Fibroblast of lung (primary cell): ENCODE measurements at regions not wholly inside any gene's neighbourhood (a gene's known extent, or its start where the extent isn't known, plus 50 kb on each side); places are given as distances from the start of the nearest gene placed in this dataset.
A peak's percentile ranks its signal among the peaks of the same experiment; 100 is the strongest.
"Not testable (repeated sequence)": the region's sequence is repeated elsewhere in the genome, so short reads cannot be mapped to it uniquely, and the experiment has no call there.

Experiments
- DNase-seq, 2 donors: peaks; one replicate each; pipeline versions ENCODE4 v3.0.0 to v3.0.0-alpha.2; 2010; ENCODE audit warnings: low read depth in 2 of 2
- H2AFZ ChIP-seq: 2 replicates; pipeline ENCODE4 v1.5.1; 2012; ENCODE audit warnings: low read length, control low read depth, inconsistent platforms
- H3K27ac ChIP-seq: 2 replicates; pipeline ENCODE4 v1.5.1; 2011; ENCODE audit warnings: low read length, control low read depth; ENCODE audit not compliant: insufficient read depth
- H3K27me3 ChIP-seq: 2 replicates; pipeline ENCODE4 v1.5.1; 2011; ENCODE audit warnings: mild to moderate bottlenecking, low read length; ENCODE audit not compliant: control insufficient read depth, insufficient read depth
- H3K36me3 ChIP-seq: 2 replicates; pipeline ENCODE4 v1.5.1; 2011; ENCODE audit warnings: low read length; ENCODE audit not compliant: control insufficient read depth, insufficient read depth
- H3K4me1 ChIP-seq: 2 replicates; pipeline ENCODE4 v1.5.1; 2011; ENCODE audit warnings: low read length; ENCODE audit not compliant: control insufficient read depth, insufficient read depth; ENCODE audit errors: extremely low read depth
- H3K4me2 ChIP-seq: 2 replicates; pipeline ENCODE4 v1.5.1; 2011; ENCODE audit warnings: low read length, control low read depth; ENCODE audit not compliant: insufficient read depth; ENCODE audit errors: extremely low read depth
- H3K4me3 ChIP-seq, 4 experiments: fragments of 200-600 bp in 1 of 4; sonication (generic) in 1 of 4; replicated peaks in 1 of 4; 2 replicates each; pipeline ENCODE4 v1.5.1; 2011 to 2016; ENCODE audit warnings: low read length in 4 of 4, low read depth in 3 of 4, mild to moderate bottlenecking in 3 of 4, control low read depth in 2 of 4, inconsistent platforms in 1 of 4, mixed read lengths in 1 of 4; ENCODE audit not compliant: insufficient read depth in 1 of 4; ENCODE audit errors: control extremely low read depth in 1 of 4
- H3K79me2 ChIP-seq: 2 replicates; pipeline ENCODE4 v1.5.1; 2012; ENCODE audit warnings: mild to moderate bottlenecking, low read length, inconsistent platforms; ENCODE audit not compliant: control insufficient read depth, insufficient read depth
- H3K9ac ChIP-seq: 2 replicates; pipeline ENCODE4 v1.5.1; 2011; ENCODE audit warnings: mild to moderate bottlenecking, low read length, control low read depth; ENCODE audit not compliant: insufficient read depth
- H3K9me3 ChIP-seq: 2 replicates; pipeline ENCODE4 v1.5.1; 2012; ENCODE audit warnings: low read depth, low read length; ENCODE audit not compliant: control insufficient read depth, insufficient read depth
- H4K20me1 ChIP-seq: 2 replicates; pipeline ENCODE4 v1.5.1; 2011; ENCODE audit warnings: low read length; ENCODE audit not compliant: control insufficient read depth, insufficient read depth; ENCODE audit errors: extremely low read depth
- EZH2 ChIP-seq: IDR thresholded peaks from 2 replicates; pipeline ENCODE4 v1.5.1; 2012; ENCODE audit warnings: low read length, control low read depth, mild to moderate bottlenecking; ENCODE audit errors: missing control alignments
- TF ChIP-seq, protein P1 (sequence below), 2 donors: IDR thresholded peaks in 1 of 2; conservative IDR thresholded peaks in 1 of 2; 1 replicate in 1 of 2; 2 replicates in 1 of 2; pipeline ENCODE4 v1.5.1; 2011 to 2012; ENCODE audit warnings: low read length in 2 of 2, control low read depth in 1 of 2, inconsistent platforms in 1 of 2, low read depth in 1 of 2, mild to moderate bottlenecking in 1 of 2

DNA sequence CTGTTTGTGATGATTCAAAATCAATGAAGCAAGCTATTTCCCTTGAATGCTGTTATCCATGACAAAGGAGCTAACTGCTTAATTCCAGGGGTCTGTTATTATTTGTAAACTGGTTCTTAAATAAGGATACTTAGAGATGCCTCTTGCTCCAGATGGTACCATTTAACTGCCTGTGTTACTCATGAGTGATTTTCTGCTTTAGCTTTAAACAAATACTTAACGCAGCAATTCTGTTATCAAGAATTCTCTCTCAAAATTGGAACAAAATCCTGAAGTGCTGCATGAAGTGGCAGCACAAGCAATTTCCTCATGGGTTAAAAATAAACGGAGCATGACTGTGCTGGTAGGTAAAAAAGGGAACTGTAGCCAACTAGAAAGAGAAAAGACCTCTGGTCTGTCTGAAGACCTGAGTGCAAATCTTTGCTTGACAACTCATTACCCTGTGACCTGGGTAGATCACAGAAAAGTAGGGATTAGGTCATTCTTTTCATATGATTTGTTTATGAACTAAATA lies 62.5 kb upstream of the GBE1 start:
- no peaks in the 10 kb centered on the region for H4K20me1 ChIP-seq
- no peaks in the 10 kb centered on the region for H3K9me3 ChIP-seq
- H3K79me2 ChIP-seq, result no peaks in the 10 kb centered on the region
- no peak overlapping the region for H3K27ac ChIP-seq
- no peaks in the 10 kb centered on the region for H3K4me1 ChIP-seq
- no peak overlapping the region for H3K4me3 ChIP-seq
- H3K9ac ChIP-seq, result no peak overlapping the region
- TF ChIP-seq, protein P1, sequence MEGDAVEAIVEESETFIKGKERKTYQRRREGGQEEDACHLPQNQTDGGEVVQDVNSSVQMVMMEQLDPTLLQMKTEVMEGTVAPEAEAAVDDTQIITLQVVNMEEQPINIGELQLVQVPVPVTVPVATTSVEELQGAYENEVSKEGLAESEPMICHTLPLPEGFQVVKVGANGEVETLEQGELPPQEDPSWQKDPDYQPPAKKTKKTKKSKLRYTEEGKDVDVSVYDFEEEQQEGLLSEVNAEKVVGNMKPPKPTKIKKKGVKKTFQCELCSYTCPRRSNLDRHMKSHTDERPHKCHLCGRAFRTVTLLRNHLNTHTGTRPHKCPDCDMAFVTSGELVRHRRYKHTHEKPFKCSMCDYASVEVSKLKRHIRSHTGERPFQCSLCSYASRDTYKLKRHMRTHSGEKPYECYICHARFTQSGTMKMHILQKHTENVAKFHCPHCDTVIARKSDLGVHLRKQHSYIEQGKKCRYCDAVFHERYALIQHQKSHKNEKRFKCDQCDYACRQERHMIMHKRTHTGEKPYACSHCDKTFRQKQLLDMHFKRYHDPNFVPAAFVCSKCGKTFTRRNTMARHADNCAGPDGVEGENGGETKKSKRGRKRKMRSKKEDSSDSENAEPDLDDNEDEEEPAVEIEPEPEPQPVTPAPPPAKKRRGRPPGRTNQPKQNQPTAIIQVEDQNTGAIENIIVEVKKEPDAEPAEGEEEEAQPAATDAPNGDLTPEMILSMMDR (conservative IDR thresholded peaks at IDR 0.05 in 1 of 2, IDR thresholded peaks at IDR 0.05 in 1 of 2; ENCODE audit: low read depth in 1 of 2, low read length in 2 of 2), result no peak
- TF ChIP-seq EZH2, result no peak
- H3K36me3 ChIP-seq, result no peaks in the 10 kb centered on the region
- no peak overlapping the region for H2AFZ ChIP-seq
- H3K4me2 ChIP-seq, result no peak overlapping the region
- peak; percentile 12 for DNase-seq
- H3K27me3 ChIP-seq, result no peaks in the 10 kb centered on the region

DNA sequence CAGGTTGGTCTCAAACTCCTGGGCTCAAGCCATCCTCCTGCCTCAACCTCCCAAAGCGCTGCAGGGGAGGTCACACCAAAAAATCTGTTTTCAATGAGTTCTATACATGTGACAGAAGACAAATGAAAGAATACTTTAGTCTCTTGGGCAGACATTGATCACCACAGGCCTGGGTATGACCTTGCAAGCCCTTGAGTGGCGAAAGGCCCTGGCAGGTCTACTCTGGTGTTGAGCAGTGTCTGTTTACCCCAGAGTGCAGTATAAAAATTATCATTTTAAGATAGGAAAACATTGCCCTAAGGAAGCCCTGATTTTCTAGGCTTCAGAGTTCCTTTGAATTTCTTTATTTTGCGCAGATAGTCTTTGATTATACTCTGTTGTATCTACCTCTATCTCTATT lies 61.6 kb upstream of the GBE1 start:
- H3K4me2 ChIP-seq, result no peak overlapping the region
- no peaks in the 10 kb centered on the region for H3K4me1 ChIP-seq
- H4K20me1 ChIP-seq, result no peaks in the 10 kb centered on the region
- no peak overlapping the region for H3K4me3 ChIP-seq
- no peak overlapping the region for H3K27ac ChIP-seq
- H3K9me3 ChIP-seq, result no peaks in the 10 kb centered on the region
- H3K79me2 ChIP-seq, result no peaks in the 10 kb centered on the region
- no peak for DNase-seq
- TF ChIP-seq EZH2, result no peak
- TF ChIP-seq, protein P1 (conservative IDR thresholded peaks at IDR 0.05 in 1 of 2, IDR thresholded peaks at IDR 0.05 in 1 of 2; ENCODE audit: low read depth in 1 of 2, low read length in 2 of 2), result no peak
- H3K36me3 ChIP-seq, result no peaks in the 10 kb centered on the region
- no peak overlapping the region for H2AFZ ChIP-seq
- no peak overlapping the region for H3K9ac ChIP-seq
- no peaks in the 10 kb centered on the region for H3K27me3 ChIP-seq

DNA sequence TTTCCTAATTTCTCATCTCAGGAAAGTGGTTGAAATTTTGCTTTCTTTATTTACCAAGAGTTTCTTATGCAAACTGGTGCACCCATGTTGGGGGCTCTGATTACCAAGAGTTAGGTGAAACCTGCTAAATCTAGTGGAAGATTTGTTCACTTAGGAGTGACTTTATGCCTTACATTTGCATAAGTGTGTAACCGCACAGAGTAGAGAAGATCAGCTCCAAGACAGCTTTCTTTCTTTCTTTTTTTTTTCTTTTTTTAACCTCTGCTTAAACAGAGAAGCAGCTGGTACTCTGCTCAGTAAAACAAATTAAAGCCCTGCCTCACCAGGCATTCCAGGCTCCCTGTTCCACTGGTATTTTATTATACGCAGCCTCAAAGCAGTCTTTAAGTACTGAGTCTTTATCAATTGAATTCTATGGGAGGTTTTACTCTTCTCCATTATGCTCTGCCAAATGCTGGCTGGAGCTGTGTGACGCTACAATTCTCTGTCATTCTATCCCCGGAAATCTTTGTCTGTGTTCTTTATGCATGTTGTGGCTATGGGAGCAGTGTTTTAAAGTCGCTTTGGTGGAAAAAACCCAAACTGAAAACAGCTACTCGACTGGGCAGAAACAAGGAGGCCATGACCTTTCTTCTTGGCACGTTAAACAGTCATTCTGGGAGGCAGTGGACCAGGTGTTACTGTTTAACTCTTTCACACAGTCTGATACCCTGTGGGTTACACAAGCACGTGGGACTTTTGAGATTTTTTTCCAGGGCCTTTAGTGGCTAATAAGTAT lies 55.2 kb upstream of the GBE1 start:
- Histone ChIP-seq H2AFZ (no peak overlapping the region), H3K9me3 (no peaks in the 10 kb centered on the region), H3K27me3 (no peaks in the 10 kb centered on the region), H3K36me3 (no peaks in the 10 kb centered on the region), H3K9ac (no peak overlapping the region), H3K27ac (no peak overlapping the region), H3K4me1 (no peaks in the 10 kb centered on the region), H4K20me1 (no peaks in the 10 kb centered on the region), H3K4me2 (no peak overlapping the region), H3K79me2 (no peaks in the 10 kb centered on the region), H3K4me3 (no peak overlapping the region)
- DNase-seq, result peak; percentile 48 to 56
- no peak for TF ChIP-seq EZH2

DNA sequence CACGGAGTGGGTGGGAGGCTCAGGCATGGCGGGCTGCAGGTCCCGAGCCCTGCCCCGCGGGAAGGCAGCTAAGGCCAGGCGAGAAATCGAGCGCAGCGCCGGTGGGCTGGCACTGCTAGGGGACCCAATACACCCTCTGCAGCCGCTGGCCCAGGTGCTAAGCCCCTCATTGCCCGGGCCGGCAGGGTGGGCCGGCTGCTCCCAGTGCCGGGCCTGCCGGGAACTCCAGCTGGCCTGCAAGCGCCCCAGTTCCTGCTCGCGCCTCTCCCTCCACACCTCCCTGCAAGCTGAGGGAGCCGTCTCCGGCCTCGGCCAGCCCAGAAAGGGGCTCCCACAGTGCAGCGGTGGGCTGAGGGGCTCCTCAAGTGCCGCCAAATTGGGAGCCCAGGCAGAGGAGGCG lies 50.7 kb upstream of the GBE1 start:
- not testable (repeated sequence) for H3K27me3 ChIP-seq, H3K36me3 ChIP-seq, H3K27ac ChIP-seq, H3K4me1 ChIP-seq, DNase-seq, H3K4me2 ChIP-seq, H3K9me3 ChIP-seq, H3K9ac ChIP-seq, H4K20me1 ChIP-seq, H3K79me2 ChIP-seq, H2AFZ ChIP-seq, H3K4me3 ChIP-seq
